Activated naive CD4-positive, alpha-beta T cell treated with anti-CD3 and anti-CD28 coated beads, Interleukin-2, amount 50 U/mL, for 16 hours (primary cell): ENCODE measurements at regions not wholly inside any gene's neighbourhood (a gene's known extent, or its start where the extent isn't known, plus 50 kb on each side); places are given as distances from the start of the nearest gene placed in this dataset.

ENCODE experiments used
- DNase-seq: peaks from one replicate; pipeline ENCODE4 v3.0.0-alpha.2; 2020

DNA sequence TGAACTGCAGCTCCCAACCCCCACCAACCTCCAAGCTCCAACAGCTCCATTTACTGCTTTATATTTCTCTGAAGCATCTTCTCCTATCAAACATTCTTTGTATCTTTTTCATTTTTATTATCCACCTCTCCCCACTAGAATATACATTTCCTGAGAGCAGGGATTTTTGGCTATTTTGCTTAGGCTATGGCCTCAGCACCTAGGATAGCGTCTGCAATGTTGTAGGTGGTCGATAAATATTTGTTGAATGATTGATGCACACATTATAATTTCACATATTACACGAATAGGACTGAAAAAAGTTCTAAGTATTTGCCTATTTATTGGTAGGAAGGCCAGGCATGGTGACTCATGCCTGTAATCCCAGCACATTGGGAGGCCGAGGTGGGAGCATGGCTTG lies 658.7 kb upstream of the DIPK2B start:
- no peak for DNase-seq

DNA sequence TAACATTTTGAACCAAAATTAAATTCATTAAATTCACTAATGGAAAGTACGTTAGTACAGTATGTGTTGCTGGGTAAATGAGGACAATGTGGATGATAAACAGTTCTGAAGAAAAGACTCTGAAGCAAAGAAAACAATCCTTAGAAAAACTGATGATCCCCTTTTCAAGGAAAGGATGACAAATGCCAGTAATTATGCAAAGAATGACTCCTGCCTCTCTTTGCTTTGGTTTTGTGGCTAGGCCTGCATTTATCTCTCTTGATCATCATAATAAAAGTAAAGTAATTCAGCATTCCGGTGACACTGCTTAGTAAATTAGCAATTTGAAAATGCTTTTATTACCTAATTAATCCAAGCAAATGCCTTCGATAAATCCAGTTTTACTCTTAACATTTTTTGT lies 652.2 kb upstream of the DIPK2B start:
- DNase-seq: no peak

DNA sequence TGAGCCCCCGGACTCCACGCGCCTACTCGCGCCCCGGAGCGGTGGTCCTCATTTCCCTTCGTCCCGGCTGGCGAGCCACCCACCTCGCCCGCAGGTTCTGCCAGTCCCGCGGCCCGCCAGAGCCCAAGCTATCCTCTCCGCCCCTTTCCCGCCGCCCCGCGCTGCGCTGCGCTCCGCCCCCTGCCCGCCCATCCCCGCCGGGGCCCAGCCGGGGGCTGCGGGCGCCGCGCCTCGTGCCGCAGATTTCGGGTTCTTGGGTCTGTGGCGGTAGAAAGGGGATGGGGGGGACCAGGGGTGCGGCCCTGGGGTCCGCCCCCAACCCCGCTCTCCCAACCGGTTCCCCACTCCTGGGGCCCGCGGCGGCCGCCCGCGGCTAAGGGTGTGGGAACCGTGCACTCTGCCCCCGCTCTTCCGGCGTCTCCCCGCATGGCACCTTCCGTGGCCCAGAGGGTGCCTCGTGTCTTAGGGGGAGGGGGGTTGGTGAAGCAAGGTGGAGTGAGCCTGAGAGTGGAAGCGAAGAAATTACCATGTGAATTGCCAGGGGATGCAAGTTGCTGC lies 650.8 kb upstream of the DIPK2B start:
- peak; percentile 65 for DNase-seq

DNA sequence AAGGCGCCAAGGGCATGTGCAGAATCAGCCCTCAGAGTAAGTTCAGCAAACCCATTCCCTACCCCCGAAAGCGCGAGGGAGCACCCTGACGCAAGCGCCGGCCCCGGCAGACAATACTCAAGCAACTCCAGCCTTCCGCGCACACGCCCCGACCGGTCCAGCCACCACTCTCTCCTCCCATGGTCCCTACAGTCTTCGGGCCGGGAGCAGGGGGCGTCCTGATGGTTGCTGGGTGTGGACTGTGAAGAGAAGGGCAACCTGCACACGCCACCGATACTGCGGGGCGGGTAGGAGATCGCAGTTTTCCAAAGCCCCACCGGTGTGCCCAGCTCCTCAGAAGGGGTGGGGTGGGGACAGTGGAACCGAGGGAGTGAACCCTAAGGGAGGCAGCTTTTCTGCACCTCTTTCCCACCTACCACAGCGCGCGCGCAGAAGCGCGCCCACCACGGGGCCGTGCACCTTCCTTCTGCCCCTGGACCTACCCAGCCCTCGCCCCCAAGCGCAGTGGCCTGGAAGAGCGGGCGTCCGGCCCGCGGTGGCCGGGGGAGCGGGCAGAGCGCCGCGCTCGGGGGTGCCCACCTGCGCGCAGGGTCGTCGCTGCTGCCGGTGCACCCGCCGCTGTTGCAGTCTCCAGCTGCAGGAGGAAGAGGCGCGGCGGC lies 650.2 kb upstream of the DIPK2B start:
- peak; percentile 30 for DNase-seq

DNA sequence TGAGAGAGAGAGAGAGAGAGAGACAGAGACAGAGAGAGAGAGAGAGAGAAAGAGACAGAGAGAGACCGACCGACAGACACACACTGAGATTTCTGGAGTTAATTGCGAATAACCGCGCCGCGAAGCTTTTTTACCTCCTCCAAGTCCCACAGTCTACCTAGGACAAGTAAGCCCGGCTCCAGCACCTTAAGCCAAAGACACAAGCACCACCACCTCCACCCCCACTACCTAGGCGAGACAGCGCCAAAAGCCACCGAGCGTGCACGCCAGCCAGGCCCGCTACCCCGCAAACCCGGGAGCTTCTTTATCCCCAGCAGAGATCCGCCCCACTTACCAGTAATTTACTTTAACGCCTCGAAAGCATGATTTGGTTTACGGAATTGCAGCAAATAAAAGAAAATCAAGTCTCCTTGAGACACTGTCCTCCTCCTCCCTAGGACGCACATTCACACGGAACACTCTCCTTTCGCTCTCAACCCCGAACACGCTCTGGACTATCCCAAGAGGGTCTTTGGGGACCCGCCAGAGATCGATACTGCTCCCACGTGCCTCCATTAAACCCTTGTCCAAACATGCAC lies 649.6 kb upstream of the DIPK2B start:
- DNase-seq: peak; percentile 31

DNA sequence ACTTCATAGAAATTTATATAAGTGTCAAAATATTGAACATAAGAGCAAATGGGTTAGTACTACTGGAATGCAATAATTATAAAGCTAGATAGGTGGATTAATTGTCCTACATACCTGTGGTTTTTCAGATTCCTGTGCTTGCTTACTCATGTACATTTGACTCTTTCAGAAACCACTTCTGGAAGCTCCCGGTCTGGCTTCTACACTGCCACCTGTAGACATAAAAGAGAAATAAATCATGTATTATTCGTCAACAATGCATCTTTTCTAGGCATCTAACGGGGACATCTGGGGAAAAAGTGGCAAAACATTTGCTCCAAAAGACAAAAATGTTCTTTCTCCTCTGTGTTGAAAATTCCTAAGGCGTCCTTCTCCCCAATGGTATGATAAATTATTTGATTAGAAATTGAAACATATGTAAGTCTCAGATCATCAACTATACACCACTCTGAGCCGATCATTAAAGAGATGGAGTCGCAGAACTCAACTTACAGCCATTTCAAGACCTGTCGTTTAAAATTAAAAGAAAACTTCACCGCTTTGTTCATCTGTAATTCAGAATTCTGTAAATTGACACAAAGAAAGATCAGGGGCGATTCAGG lies 648.7 kb upstream of the DIPK2B start:
- DNase-seq: peak; percentile 15

DNA sequence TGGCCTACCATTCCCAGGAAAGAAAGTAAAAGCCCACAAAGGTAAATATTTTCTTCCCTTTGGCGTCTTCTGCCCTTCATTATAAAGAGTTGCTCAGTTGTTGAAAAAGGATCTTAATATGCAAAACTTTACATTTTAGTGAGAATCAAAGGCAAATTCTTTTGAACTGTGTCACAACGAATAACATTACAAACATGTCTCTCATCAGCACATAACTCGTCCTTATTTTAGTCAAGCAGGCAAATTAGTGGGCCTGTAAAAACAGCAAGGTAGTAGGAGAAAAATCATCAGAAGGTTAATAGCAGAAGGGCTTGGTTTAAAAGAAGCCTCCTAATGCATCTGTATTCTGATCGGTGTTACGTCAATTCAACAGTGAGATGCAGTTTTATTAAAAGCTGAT lies 647.3 kb upstream of the DIPK2B start:
- no peak for DNase-seq

DNA sequence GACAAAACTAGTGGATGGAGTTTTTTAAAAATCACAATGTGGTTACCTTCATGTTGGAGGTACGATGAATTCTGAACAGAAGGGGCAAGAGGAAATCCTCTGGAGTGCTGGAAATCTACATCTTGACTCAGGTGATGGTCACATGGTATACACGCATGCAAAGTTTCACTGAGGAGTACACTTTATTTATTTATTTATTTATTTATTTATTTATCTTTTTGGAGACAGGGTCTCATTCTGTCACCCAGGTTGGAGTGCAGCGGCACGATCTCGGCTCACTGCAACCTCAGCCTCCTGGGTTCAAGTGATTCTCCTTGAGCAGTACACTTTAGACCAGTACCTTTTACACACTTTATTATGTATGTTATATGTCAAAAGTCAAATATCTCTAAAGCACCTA lies 645.7 kb upstream of the DIPK2B start:
- DNase-seq: no peak

DNA sequence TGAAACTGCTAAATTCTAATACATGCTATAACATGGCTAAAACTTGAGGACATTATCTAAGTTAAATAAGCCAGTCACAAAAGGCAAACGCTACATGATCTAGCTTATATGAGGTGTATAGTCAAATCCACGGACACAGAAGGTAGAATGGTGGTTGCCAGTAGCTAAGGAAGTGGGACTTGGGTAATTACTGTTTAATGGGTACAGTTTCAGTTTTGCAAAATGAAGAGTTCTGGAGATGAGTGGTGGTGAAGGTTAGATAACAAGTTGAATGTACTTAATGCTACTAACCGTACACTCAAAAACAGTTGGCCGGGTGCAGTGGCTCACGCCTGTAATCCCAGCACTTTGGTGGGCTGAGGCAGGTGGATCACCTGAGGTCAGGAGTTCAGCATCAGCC lies 644.5 kb upstream of the DIPK2B start:
- no peak for DNase-seq

DNA sequence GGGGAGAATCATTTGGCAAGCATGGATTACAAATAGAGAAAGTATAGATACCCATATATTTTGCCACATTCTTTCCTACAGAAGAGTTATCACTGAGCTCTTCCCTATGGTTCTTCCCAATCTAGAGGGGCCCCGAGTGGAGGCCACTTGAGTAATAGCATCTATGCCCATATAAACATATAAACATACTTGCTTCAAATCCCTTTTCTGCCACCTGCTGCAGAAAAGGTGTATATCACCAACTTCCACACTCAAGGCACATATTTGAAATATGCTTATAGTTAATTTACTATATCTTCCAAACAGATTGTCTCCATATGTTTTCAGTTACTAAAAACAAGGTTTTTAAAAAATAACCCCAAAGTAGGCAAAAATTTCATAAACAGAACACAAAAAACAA lies 642.8 kb upstream of the DIPK2B start:
- DNase-seq: no peak

DNA sequence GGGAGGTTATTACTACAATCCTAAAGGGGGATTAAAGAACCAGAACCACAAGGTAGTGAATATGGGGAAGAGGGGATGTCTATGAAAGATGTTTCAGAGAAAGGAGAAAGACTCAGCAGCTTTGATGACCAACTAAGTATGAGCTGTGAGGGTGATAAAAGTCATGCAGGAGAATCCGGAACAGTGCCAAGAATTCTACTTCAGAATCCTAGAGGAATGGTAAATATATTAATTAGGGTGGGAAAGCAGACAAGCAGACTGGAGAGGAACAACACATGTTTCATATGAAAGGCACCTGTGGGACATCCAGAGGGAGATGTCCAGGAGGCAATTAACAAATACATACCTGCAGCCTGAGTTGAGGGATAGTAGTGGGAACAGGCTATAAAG lies 642.2 kb upstream of the DIPK2B start:
- DNase-seq: no peak

DNA sequence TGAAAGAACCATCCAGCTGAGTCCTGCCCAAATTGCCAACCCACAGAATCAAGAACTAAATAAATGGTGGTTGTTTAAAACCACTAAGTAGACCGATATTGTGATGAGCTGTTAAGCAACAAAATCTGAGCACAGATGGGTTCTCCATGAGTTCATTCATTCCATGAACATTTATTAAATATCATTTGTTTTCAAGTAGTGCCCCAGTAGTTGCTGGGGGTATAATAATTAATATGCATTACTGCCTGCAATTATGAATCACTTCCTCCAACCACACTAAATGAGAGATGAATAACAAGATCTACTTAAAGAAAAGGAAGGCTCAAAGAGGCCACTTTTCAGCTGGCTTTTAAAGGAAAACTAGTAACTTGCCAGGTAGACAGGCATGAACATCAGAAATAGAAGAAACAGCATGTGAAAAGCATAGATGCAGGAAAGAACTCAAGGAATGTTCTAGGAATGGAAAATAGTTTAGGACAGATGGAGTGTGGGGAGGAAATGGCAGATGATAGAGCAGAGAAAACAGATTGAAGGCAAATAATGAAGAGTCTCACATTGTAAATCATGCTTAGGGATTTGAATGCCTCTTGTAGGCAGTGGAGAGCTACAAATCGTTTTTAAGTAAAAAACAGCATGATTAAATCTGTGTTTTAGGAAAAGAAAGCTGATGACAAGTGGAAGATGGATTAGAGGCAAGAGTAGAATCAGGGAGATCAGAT lies 641.7 kb upstream of the DIPK2B start:
- no peak for DNase-seq

DNA sequence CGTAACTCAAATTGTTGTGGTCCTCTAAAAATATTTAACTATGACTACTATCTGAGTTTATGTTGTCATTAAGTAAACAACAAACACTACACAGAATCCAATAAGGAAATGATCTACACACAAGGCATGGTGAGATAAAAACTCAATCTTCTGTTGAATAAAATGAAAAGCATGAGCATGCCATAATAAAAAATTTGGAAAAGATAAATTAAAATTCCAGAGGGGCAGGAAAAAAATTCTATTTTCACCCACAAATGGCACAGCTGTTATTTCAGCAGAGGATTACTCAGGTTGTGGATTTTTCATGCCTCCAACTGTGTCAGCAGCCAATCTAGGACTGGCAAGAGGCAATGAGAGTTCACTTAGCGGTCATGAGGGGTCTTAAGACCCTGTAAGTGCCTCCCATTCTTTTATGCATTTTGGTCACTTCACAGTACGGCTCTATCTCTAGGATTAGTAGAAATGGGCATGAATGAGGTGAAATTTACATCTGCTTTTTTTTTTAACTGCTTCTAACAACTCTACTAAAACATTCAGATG lies 639.8 kb upstream of the DIPK2B start:
- DNase-seq: no peak

DNA sequence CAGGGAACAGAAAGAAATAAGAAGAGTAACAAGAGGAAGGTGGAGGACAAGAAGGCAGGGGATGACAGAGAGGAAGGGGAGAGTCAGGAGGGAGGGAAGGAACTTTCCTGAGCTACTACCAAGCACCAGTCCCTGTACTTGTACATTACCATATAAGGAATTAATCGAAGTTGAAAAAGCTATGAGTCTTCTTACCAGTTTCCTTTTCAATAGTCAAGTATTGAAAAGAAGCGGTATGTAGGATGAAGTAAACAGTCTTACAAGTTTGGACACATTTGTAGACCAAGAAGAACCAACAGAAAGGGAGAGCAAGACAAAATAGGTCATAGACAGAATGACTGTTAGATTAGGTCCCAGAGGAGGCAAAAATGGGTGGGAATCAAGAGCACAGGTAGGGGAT lies 629.7 kb upstream of the DIPK2B start:
- no peak for DNase-seq

DNA sequence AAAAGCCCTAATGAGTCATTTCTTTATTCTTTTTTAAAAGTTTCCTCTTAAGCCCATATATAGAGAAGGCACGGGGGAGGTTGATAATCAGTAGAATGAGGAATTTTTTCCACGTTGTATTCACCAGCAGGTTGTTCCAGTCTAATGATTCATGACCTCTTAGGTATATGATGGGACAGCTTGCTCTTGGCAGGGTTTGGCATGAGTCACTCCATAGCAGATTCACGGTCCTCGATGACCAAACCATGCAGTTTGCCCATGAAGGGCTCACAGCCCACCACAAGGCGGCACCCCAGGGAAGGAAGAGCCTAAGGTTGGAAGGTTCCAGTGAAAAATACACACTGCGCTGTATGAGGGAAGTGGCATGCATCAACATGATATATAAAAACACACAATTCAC lies 623.8 kb upstream of the DIPK2B start:
- peak; percentile 56 for DNase-seq

DNA sequence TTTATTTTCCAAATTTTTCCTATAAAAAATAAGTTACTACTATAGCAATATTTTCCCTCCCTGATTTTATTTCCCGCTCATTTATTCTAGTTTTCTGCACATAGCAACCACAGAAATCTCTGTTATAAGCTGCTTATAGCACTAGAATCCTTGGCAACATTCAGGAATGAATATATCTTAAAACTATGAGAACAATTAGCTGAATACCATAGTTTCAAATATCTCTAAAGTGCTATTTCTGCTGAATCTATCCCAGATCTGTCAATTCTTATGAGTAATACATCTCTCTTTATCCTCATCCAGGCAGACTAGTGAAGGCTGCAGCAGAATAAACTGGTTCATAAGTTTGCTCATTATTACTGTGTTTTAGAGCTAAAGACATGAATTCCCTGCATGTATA lies 622.9 kb upstream of the DIPK2B start:
- DNase-seq: no peak

DNA sequence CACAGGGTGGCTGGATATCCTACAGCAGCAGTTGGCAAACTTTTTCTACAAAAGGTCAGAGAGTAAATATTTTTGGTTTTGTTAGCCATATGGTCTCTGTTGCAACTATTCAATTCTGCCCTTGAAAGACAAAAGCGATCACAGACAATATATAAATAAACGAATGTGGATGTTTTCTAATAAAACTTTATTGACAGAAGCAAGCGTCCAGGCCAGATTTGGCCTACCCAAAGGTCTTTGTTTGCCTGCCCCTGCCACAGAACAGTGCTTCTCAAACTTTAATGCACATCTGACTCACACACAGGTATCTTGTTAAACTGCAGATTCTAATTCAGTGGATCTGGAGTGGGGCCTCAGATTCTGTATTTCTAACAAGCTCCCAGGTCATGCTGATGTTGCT lies 621.4 kb upstream of the DIPK2B start:
- no peak for DNase-seq

DNA sequence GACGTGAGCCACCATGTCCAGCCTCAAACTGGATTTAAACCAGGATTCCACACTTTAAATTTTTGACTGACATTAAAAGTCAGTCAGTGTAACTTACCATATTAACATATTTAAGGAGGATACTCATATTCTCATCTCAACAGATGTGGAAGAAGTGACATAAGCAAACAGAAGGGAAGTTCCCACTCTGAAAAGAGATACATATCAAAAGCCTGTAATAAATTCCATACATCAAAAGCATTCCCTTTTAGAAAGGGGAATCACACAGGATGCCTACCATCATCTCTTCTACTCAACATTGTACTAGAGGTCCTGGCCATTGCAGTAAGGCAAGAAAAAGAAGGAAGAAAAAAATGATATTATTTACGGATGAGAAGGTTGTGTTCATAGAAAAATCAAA lies 618.2 kb upstream of the DIPK2B start:
- DNase-seq: no peak

DNA sequence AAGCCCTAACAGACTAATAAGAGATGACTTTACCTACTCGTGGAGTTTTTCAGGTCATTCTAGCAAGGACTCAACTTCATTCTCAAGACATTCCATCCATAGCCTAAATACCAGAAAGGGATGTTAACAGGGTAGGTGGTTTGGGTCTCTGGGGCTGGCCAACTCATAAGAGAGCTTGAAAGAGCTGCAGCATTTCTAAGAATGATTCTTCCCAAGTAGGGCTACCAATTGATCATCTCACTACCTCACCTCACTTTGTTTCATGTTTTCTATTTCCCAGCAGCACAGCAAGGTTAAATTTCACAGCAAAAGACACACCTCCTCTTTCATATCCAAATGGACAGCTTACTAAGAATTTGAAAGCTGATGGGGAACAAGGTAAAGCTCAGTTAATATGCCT lies 614.8 kb upstream of the DIPK2B start:
- DNase-seq: no peak

DNA sequence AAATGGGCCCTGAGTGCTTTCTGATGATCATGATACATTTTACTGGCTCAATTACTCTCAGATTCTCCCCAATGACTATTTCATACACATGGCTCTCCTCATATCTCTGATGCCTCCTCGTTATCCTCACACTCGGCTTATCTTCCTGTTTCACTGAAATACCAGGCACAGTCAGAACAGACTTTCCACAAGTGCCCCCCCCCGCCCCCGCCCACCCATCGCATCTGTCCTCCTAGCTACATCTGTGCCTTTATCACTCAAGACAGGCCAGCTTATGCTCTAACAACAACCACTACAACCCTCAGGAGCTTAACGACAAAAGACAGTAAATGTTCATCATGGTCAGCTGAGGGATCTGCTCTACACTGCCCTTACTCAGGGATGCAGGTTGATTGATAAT lies 610.6 kb upstream of the DIPK2B start:
- DNase-seq: no peak

DNA sequence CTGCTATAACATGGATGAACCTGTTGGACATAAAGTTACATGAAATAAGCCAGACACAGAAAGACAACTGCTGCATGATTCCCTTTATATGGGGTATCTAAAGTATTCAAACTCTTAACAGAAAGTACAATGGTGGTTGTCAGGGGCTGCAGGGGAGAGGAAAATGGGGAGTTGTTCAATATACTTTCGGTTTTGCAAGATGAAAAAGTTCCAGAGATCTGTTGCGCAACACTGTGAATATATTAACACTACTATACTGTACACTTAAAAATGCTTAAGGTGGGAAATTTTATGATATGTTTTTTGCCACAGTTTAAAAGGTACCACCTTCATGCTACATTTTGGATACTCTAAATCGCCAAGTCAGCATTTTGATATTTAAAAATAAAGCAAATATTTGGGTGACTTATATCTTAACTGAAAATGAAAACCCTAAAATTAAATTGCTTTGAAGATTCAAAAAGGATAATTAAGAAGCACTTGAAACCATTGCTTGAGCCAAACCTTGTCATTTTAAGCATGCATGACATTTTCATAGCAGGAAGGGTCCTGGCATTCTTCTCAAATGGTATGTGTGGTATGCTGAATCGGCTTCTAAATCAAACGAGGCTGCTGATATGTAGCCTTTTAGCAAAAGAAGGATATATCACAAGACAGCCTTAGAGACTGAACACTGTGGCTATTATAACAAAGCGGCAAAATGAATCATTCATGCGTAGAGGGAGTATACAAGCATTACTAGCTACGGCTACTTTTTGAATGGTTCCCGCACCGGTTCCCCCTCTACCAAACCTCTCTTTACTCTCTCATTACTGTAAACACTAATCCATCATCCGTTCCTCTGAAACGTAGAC lies 607.1 kb upstream of the DIPK2B start:
- no peak for DNase-seq

DNA sequence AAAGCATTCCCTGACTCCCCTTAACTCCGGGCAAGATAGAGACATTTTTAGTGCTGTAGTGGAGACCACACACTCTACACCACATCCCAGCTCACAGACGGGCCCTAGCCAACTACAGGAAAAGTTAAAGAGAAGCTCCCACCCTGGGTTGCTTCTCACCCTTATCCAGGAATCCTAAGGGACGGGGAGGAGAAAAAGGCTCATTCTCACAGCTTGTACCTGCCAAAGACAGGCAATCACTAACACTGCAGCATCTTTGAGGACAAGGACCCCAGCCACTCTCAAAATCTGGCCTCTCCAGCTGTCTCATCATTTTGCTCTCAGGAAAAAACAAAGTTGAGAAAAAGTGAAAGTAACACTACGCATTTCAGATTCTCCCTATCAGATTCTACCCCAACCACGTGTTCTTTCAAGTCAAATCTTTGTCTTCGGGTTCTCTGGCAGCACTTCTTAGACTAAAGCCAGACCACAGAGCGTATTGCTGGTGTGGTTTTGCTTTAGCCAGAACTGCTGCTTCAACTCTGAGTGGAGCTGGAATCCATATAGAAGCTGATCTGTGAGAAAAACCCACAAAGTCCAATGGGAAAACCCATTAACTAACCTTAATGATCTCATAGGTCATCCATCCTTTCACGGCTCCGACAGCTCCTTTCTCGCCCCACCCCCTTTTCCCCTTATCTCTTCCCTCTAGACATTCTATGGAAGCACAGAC lies 605.9 kb upstream of the DIPK2B start:
- peak; percentile 25 for DNase-seq
